H1 (cell line): ENCODE measurements at regions not wholly inside any gene's neighbourhood (a gene's known extent, or its start where the extent isn't known, plus 50 kb on each side); places are given as distances from the start of the nearest gene placed in this dataset.

ENCODE experiments used
- FOSL1 ChIP-seq: IDR thresholded peaks from 2 replicates; pipeline ENCODE4 v1.6.1; 2011; ENCODE audit warnings: mild to moderate bottlenecking, low read depth, low read length, moderate library complexity; ENCODE audit not compliant: insufficient read depth
- NANOG ChIP-seq: IDR thresholded peaks from 2 replicates; pipeline ENCODE4 v1.6.1; 2011; ENCODE audit warnings: low read length, low read depth, mild to moderate bottlenecking, inconsistent platforms; ENCODE audit not compliant: insufficient read depth, poor library complexity, severe bottlenecking
- NRF1 ChIP-seq: IDR thresholded peaks from 2 replicates; pipeline ENCODE4 v1.6.1; 2011; ENCODE audit warnings: mild to moderate bottlenecking, low read depth, low read length, improper control_type of control experiment
- RXRA ChIP-seq: IDR thresholded peaks from 2 replicates; pipeline ENCODE4 v1.6.1; 2011; ENCODE audit warnings: low read depth, mild to moderate bottlenecking, low read length, moderate library complexity; ENCODE audit not compliant: insufficient read depth
- TF ChIP-seq, protein P1 (sequence below): fragments of 300-600 bp; sonication (generic); IDR thresholded peaks from 2 replicates; pipeline ENCODE4 v1.7.1; 2012; ENCODE audit warnings: low read length, moderate library complexity, mild to moderate bottlenecking, inconsistent platforms; ENCODE audit not compliant: insufficient replicate concordance

DNA sequence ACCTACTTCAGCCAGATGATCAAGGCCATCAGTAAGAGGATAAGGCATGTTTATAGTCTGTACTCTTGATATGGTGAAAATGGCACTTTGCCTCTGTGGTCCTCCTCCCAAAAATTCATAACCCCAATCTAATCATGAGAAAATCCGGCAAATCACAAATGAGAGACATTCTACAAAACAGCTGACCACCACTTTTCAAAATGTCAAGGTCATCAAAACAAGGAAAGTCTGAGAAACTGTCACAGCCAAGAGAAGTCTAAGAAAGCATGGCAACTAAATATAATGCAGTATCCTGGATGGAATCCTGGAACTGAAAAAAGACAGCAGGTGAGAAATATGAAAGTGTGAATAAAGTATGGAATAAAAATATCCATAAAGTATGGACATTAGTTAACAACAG is 226.6 kb upstream of the INTU start (continued):
- TF ChIP-seq, protein P1, sequence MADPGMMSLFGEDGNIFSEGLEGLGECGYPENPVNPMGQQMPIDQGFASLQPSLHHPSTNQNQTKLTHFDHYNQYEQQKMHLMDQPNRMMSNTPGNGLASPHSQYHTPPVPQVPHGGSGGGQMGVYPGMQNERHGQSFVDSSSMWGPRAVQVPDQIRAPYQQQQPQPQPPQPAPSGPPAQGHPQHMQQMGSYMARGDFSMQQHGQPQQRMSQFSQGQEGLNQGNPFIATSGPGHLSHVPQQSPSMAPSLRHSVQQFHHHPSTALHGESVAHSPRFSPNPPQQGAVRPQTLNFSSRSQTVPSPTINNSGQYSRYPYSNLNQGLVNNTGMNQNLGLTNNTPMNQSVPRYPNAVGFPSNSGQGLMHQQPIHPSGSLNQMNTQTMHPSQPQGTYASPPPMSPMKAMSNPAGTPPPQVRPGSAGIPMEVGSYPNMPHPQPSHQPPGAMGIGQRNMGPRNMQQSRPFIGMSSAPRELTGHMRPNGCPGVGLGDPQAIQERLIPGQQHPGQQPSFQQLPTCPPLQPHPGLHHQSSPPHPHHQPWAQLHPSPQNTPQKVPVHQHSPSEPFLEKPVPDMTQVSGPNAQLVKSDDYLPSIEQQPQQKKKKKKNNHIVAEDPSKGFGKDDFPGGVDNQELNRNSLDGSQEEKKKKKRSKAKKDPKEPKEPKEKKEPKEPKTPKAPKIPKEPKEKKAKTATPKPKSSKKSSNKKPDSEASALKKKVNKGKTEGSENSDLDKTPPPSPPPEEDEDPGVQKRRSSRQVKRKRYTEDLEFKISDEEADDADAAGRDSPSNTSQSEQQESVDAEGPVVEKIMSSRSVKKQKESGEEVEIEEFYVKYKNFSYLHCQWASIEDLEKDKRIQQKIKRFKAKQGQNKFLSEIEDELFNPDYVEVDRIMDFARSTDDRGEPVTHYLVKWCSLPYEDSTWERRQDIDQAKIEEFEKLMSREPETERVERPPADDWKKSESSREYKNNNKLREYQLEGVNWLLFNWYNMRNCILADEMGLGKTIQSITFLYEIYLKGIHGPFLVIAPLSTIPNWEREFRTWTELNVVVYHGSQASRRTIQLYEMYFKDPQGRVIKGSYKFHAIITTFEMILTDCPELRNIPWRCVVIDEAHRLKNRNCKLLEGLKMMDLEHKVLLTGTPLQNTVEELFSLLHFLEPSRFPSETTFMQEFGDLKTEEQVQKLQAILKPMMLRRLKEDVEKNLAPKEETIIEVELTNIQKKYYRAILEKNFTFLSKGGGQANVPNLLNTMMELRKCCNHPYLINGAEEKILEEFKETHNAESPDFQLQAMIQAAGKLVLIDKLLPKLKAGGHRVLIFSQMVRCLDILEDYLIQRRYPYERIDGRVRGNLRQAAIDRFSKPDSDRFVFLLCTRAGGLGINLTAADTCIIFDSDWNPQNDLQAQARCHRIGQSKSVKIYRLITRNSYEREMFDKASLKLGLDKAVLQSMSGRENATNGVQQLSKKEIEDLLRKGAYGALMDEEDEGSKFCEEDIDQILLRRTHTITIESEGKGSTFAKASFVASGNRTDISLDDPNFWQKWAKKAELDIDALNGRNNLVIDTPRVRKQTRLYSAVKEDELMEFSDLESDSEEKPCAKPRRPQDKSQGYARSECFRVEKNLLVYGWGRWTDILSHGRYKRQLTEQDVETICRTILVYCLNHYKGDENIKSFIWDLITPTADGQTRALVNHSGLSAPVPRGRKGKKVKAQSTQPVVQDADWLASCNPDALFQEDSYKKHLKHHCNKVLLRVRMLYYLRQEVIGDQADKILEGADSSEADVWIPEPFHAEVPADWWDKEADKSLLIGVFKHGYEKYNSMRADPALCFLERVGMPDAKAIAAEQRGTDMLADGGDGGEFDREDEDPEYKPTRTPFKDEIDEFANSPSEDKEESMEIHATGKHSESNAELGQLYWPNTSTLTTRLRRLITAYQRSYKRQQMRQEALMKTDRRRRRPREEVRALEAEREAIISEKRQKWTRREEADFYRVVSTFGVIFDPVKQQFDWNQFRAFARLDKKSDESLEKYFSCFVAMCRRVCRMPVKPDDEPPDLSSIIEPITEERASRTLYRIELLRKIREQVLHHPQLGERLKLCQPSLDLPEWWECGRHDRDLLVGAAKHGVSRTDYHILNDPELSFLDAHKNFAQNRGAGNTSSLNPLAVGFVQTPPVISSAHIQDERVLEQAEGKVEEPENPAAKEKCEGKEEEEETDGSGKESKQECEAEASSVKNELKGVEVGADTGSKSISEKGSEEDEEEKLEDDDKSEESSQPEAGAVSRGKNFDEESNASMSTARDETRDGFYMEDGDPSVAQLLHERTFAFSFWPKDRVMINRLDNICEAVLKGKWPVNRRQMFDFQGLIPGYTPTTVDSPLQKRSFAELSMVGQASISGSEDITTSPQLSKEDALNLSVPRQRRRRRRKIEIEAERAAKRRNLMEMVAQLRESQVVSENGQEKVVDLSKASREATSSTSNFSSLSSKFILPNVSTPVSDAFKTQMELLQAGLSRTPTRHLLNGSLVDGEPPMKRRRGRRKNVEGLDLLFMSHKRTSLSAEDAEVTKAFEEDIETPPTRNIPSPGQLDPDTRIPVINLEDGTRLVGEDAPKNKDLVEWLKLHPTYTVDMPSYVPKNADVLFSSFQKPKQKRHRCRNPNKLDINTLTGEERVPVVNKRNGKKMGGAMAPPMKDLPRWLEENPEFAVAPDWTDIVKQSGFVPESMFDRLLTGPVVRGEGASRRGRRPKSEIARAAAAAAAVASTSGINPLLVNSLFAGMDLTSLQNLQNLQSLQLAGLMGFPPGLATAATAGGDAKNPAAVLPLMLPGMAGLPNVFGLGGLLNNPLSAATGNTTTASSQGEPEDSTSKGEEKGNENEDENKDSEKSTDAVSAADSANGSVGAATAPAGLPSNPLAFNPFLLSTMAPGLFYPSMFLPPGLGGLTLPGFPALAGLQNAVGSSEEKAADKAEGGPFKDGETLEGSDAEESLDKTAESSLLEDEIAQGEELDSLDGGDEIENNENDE: no peak
- no peak for TF ChIP-seq RXRA
- TF ChIP-seq NRF1: no peak
- no peak for TF ChIP-seq NANOG
- TF ChIP-seq FOSL1: no peak
